Transverse colon (tissue), 3 donors: ENCODE measurements at regions not wholly inside any gene's neighbourhood (a gene's known extent, or its start where the extent isn't known, plus 50 kb on each side); places are given as distances from the start of the nearest gene placed in this dataset.
"Not testable (repeated sequence)": the region's sequence is repeated elsewhere in the genome, so short reads cannot be mapped to it uniquely, and the experiment has no call there.

Experiments used
- EP300 ChIP-seq: sonication (generic); formaldehyde crosslinking; IDR thresholded peaks from one replicate; pipeline ENCODE4 v1.6.1; 2017; ENCODE audit warnings: antibody characterized with exemption, low read depth
- POLR2A ChIP-seq: fragments of 450-650 bp; IDR thresholded peaks from one replicate; pipeline ENCODE4 v1.6.1; 2016; ENCODE audit warnings: antibody characterized with exemption, mild to moderate bottlenecking, moderate library complexity
- TF ChIP-seq, protein P1 (sequence below), 5 experiments: fragments of 200-600 bp in 3 of 5; fragments of 450-650 bp in 2 of 5; sonication (generic) in 3 of 5; IDR thresholded peaks; 1 replicate in 2 of 5; 2 replicates in 3 of 5; pipeline ENCODE4 v1.5.1; 2016 to 2017; ENCODE audit warnings: antibody characterized with exemption in 5 of 5, inconsistent platforms in 3 of 5, mild to moderate bottlenecking in 2 of 5, moderate library complexity in 1 of 5

DNA sequence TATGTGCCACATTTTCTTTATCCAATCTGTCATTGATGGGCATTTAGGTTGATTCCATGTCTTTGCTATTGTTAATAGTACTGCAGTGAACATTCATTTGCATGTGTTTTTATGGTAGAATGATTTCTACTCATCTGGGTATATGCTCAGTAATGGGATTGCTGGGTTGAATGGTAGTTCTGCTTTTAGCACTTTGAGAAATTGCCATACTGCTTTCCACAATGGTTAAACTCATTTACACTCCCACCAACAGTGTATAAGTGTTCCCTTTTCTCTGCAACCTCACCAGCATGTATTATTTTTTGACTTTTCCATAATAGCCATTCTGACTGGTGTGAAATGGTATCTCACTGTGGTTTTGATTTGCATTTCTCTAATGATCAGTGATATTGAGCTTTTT, 62.5 kb downstream of the PRORP start:
- TF ChIP-seq, protein P1, sequence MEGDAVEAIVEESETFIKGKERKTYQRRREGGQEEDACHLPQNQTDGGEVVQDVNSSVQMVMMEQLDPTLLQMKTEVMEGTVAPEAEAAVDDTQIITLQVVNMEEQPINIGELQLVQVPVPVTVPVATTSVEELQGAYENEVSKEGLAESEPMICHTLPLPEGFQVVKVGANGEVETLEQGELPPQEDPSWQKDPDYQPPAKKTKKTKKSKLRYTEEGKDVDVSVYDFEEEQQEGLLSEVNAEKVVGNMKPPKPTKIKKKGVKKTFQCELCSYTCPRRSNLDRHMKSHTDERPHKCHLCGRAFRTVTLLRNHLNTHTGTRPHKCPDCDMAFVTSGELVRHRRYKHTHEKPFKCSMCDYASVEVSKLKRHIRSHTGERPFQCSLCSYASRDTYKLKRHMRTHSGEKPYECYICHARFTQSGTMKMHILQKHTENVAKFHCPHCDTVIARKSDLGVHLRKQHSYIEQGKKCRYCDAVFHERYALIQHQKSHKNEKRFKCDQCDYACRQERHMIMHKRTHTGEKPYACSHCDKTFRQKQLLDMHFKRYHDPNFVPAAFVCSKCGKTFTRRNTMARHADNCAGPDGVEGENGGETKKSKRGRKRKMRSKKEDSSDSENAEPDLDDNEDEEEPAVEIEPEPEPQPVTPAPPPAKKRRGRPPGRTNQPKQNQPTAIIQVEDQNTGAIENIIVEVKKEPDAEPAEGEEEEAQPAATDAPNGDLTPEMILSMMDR (IDR thresholded peaks at IDR 0.05), result not testable (repeated sequence)
- TF ChIP-seq EP300, POLR2A: not testable (repeated sequence)
